ENCODE measurements at regions not wholly inside any gene's neighbourhood (a gene's known extent, or its start where the extent isn't known, plus 50 kb on each side); places are given as distances from the start of the nearest gene placed in this dataset.

GRCh38 chr12:23368590-23368989 lies 580.9 kb downstream of the SOX5 start:
- no peak overlapping the region for H3K4me3 ChIP-seq (ENCODE audit: low read length)
- POLR2A ChIA-PET: no interaction called here
- H3K27me3 Mint-ChIP-seq: no peaks in the 10 kb centered on the region
- intact Hi-C loops (cut with DNase I, micrococcal nuclease): no loop called here
- no peak for TF ChIP-seq CTCF (IDR thresholded peaks at IDR 0.05)
- no peak overlapping the region for H3K27ac ChIP-seq (ENCODE audit: low read depth in 1 of 2, low read length in 2 of 2)
- H3K27me3 ChIP-seq (ENCODE audit: control insufficient read depth in 1 of 2, insufficient read depth in 2 of 2, low read length in 2 of 2): no peaks in the 10 kb centered on the region
- no peak overlapping the region for H3K27ac Mint-ChIP-seq
- no peaks in the 10 kb centered on the region for H3K4me1 ChIP-seq (ENCODE audit: insufficient read depth, low read length)
- no peaks in the 10 kb centered on the region for H3K36me3 ChIP-seq (ENCODE audit: insufficient read depth, low read length)
- peaks cover 0 to 10% of the 10 kb centered on the region in 2 experiments for H3K9me3 ChIP-seq (ENCODE audit: control insufficient read depth in 1 of 2, insufficient read depth in 1 of 2, low read length in 2 of 2)
- CTCF ChIA-PET: no interaction called here
- ATAC-seq (ENCODE audit: poor library complexity): no peak
- no peak overlapping the region for H3K4me3 Mint-ChIP-seq
- no peaks in the 10 kb centered on the region for H3K9me3 Mint-ChIP-seq
- DNase-seq: no peak
- H3K36me3 Mint-ChIP-seq (ENCODE audit: low read depth): no peaks in the 10 kb centered on the region
- H3K4me1 Mint-ChIP-seq (ENCODE audit: low read depth): no peaks in the 10 kb centered on the region

GRCh38 chr12:23375621-23376020 lies 573.8 kb downstream of the SOX5 start:
- peaks cover 24% of the 10 kb centered on the region for H3K9me3 Mint-ChIP-seq
- Histone ChIP-seq H3K4me3 (ENCODE audit: low read length) (no peak overlapping the region), H3K36me3 (ENCODE audit: insufficient read depth, low read length) (no peaks in the 10 kb centered on the region), H3K4me1 (ENCODE audit: insufficient read depth, low read length) (no peaks in the 10 kb centered on the region), H3K9me3 (ENCODE audit: control insufficient read depth in 1 of 2, insufficient read depth in 1 of 2, low read length in 2 of 2) (peaks cover 7 to 15% of the 10 kb centered on the region in 2 experiments), H3K27me3 (ENCODE audit: control insufficient read depth in 1 of 2, insufficient read depth in 2 of 2, low read length in 2 of 2) (no peaks in the 10 kb centered on the region), H3K27ac (ENCODE audit: low read depth in 1 of 2, low read length in 2 of 2) (no peak overlapping the region)
- ATAC-seq (ENCODE audit: poor library complexity) (no peak), DNase-seq (no peak)
- no peak for TF ChIP-seq CTCF (IDR thresholded peaks at IDR 0.05)
- H3K27me3 Mint-ChIP-seq: no peaks in the 10 kb centered on the region
- intact Hi-C loops (cut with DNase I, micrococcal nuclease): no loop called here
- POLR2A ChIA-PET: no interaction called here
- no peak overlapping the region for H3K27ac Mint-ChIP-seq
- H3K4me1 Mint-ChIP-seq (ENCODE audit: low read depth): no peaks in the 10 kb centered on the region
- no peak overlapping the region for H3K4me3 Mint-ChIP-seq
- CTCF ChIA-PET: no interaction called here
- H3K36me3 Mint-ChIP-seq (ENCODE audit: low read depth): no peaks in the 10 kb centered on the region

- Mint-ChIP-seq H3K4me3 (no peak overlapping the region), H3K36me3 (ENCODE audit: low read depth) (no peaks in the 10 kb centered on the region), H3K27me3 (no peaks in the 10 kb centered on the region), H3K27ac (no peak overlapping the region), H3K9me3 (peaks cover 24% of the 10 kb centered on the region), H3K4me1 (ENCODE audit: low read depth) (no peaks in the 10 kb centered on the region)
- H3K4me3 ChIP-seq (ENCODE audit: low read length): no peak overlapping the region
- no peak for ATAC-seq (ENCODE audit: poor library complexity)
- ChIA-PET POLR2A (no interaction called here), CTCF (no interaction called here)
- H3K4me1 ChIP-seq (ENCODE audit: insufficient read depth, low read length): no peaks in the 10 kb centered on the region
- H3K27ac ChIP-seq (ENCODE audit: low read depth in 1 of 2, low read length in 2 of 2): no peak overlapping the region
- DNase-seq: no peak
- peaks cover 7 to 15% of the 10 kb centered on the region in 2 experiments for H3K9me3 ChIP-seq (ENCODE audit: control insufficient read depth in 1 of 2, insufficient read depth in 1 of 2, low read length in 2 of 2)
- TF ChIP-seq CTCF (IDR thresholded peaks at IDR 0.05): no peak
- intact Hi-C loops (cut with DNase I, micrococcal nuclease): no loop called here
- no peaks in the 10 kb centered on the region for H3K27me3 ChIP-seq (ENCODE audit: control insufficient read depth in 1 of 2, insufficient read depth in 2 of 2, low read length in 2 of 2)
- H3K36me3 ChIP-seq (ENCODE audit: insufficient read depth, low read length): no peaks in the 10 kb centered on the region
Observed at GRCh38 chr12:23376238-23376637, 573.2 kb downstream of the SOX5 start.

Measured in CD4-positive, alpha-beta T cell (primary cell).